Suprapubic skin (tissue), 4 donors: ENCODE measurements at regions not wholly inside any gene's neighbourhood (a gene's known extent, or its start where the extent isn't known, plus 50 kb on each side); places are given as distances from the start of the nearest gene placed in this dataset.

Experiments used
- DNase-seq, 2 donors: peaks; one replicate each; pipeline ENCODE4 v3.0.0-alpha.2; 2019; ENCODE audit warnings: low spot score in 2 of 2
- H3K27ac ChIP-seq: fragments of 200-600 bp; sonication (generic); one replicate; pipeline ENCODE4 v1.5.1; 2019
- H3K27me3 ChIP-seq: fragments of 200-600 bp; sonication (generic); one replicate; pipeline ENCODE4 v1.5.1; 2019
- H3K36me3 ChIP-seq: fragments of 200-600 bp; sonication (generic); one replicate; pipeline ENCODE4 v1.5.1; 2019
- H3K4me1 ChIP-seq: fragments of 200-600 bp; sonication (generic); one replicate; pipeline ENCODE4 v1.5.1; 2019
- H3K4me3 ChIP-seq: fragments of 200-600 bp; sonication (generic); one replicate; pipeline ENCODE4 v1.5.1; 2019; ENCODE audit warnings: mild to moderate bottlenecking
- H3K9me3 ChIP-seq: fragments of 200-600 bp; sonication (generic); one replicate; pipeline ENCODE4 v1.5.1; 2019
- EP300 ChIP-seq: sonication (generic); formaldehyde crosslinking; IDR thresholded peaks from one replicate; pipeline ENCODE4 v1.6.1; 2017; ENCODE audit warnings: antibody characterized with exemption
- POLR2A ChIP-seq, 2 donors: fragments of 450-650 bp; IDR thresholded peaks; one replicate each; pipeline ENCODE4 v1.6.1; 2017; ENCODE audit warnings: antibody characterized with exemption in 2 of 2, mild to moderate bottlenecking in 2 of 2, moderate library complexity in 2 of 2
- POLR2AphosphoS5 ChIP-seq, 3 donors: sonication (generic); formaldehyde crosslinking; IDR thresholded peaks; one replicate each; pipeline ENCODE4 v1.6.1; 2017; ENCODE audit warnings: antibody characterized with exemption in 3 of 3
- WGBS: methylation state at CpG from one replicate; pipeline ENCODE4 v1.1.5; 2018; 5-methylcytosine and 5-hydroxymethylcytosine counted together
- TF ChIP-seq, protein P1 (sequence below), 2 donors: fragments of 200-600 bp in 1 of 2; fragments of 450-650 bp in 1 of 2; sonication (generic) in 1 of 2; IDR thresholded peaks; one replicate each; pipeline ENCODE4 v1.5.1; 2016 to 2019; ENCODE audit warnings: antibody characterized with exemption in 2 of 2, mild to moderate bottlenecking in 1 of 2, moderate library complexity in 1 of 2

DNA sequence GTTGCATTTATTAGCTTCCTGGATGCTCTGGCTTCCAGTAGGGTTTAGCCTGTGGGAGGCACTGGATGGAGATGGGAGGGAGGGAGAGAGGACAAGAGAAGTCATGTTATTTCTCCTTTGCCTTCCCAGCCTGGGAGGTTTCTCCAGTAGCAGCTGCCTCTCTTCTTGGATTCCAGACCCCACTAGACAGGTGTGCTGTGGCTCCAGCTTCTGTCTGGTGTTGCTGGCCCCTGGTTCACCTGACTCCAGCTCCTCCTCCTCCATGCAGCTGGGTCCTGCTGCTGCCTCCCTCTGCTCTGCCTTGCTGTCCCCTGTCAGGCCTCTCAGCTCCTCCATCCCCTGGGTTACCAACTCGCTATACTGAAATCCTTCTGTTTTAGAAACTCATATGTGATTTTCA is 188.9 kb upstream of the TNP1 start:
- TF ChIP-seq EP300 (no peak), POLR2AphosphoS5 (IDR thresholded peaks at IDR 0.05) (no peak)
- TF ChIP-seq, protein P1, sequence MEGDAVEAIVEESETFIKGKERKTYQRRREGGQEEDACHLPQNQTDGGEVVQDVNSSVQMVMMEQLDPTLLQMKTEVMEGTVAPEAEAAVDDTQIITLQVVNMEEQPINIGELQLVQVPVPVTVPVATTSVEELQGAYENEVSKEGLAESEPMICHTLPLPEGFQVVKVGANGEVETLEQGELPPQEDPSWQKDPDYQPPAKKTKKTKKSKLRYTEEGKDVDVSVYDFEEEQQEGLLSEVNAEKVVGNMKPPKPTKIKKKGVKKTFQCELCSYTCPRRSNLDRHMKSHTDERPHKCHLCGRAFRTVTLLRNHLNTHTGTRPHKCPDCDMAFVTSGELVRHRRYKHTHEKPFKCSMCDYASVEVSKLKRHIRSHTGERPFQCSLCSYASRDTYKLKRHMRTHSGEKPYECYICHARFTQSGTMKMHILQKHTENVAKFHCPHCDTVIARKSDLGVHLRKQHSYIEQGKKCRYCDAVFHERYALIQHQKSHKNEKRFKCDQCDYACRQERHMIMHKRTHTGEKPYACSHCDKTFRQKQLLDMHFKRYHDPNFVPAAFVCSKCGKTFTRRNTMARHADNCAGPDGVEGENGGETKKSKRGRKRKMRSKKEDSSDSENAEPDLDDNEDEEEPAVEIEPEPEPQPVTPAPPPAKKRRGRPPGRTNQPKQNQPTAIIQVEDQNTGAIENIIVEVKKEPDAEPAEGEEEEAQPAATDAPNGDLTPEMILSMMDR (IDR thresholded peaks at IDR 0.05), result no peak
- 100% methylated on average over 1 of the region's 1 CpG for WGBS
- Histone ChIP-seq H3K4me3 (no peak overlapping the region), H3K9me3 (no peaks in the 10 kb centered on the region), H3K27me3 (no peaks in the 10 kb centered on the region), H3K4me1 (peaks cover 12% of the 10 kb centered on the region), H3K27ac (no peak overlapping the region), H3K36me3 (no peaks in the 10 kb centered on the region)
- DNase-seq, result no peak

DNA sequence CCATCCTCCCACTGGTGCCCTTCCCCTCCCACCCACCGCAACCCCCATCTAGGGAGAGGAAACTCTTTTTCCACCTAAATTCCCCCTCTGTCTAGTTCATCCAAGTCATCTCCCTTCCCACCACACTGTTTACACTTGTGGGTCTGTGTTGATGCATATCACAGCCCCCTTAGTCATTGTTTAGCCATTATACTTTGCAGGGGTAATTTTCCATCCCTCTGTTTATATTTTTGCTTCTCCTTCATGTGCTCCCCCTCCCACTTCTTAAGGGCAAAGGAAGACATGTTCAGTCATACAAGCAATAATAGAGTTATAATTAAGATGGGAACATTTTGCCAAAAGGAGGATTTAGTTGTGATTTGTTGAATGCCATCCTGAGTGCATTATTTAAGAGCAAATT is 187.8 kb upstream of the TNP1 start:
- DNase-seq, result no peak
- TF ChIP-seq, protein P1 (IDR thresholded peaks at IDR 0.05), result no peak
- no peak for TF ChIP-seq EP300
- no peak for TF ChIP-seq POLR2AphosphoS5 (IDR thresholded peaks at IDR 0.05)
- TF ChIP-seq POLR2A (IDR thresholded peaks at IDR 0.05), result no peak
- Histone ChIP-seq H3K27ac (no peak overlapping the region), H3K27me3 (no peaks in the 10 kb centered on the region), H3K9me3 (no peaks in the 10 kb centered on the region), H3K36me3 (no peaks in the 10 kb centered on the region), H3K4me3 (no peak overlapping the region), H3K4me1 (peaks cover 7% of the 10 kb centered on the region)
- WGBS, result 95% methylated on average over 1 of the region's 1 CpG

DNA sequence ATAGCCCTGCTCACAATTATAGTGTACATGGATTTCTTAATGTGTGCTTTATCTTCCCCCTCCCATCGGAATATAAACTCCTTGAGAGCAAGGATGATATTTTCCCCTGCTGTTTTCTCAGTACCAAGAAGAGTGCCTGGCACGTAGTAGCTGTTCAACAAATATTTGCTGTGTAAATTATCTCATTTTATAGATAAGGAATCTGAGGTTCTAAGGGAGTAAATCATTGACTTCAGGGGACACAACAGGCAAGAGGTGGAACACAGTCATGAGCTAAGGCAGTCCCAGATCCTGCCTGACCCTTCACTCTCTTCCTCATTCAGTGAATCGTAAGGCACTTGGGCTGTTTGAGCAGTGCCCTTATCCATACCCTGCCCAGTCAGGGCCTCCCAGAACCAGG is 187.3 kb upstream of the TNP1 start:
- no peaks in the 10 kb centered on the region for H3K9me3 ChIP-seq
- TF ChIP-seq EP300 (no peak), POLR2AphosphoS5 (IDR thresholded peaks at IDR 0.05) (no peak), POLR2A (IDR thresholded peaks at IDR 0.05) (no peak)
- TF ChIP-seq, protein P1 (IDR thresholded peaks at IDR 0.05), result no peak
- DNase-seq, result no peak
- no peaks in the 10 kb centered on the region for H3K27me3 ChIP-seq
- H3K36me3 ChIP-seq, result no peaks in the 10 kb centered on the region
- H3K4me1 ChIP-seq, result peaks cover 6% of the 10 kb centered on the region
- no peak overlapping the region for H3K4me3 ChIP-seq
- H3K27ac ChIP-seq, result no peak overlapping the region
- WGBS, result 93% methylated on average over 3 of the region's 3 CpGs

DNA sequence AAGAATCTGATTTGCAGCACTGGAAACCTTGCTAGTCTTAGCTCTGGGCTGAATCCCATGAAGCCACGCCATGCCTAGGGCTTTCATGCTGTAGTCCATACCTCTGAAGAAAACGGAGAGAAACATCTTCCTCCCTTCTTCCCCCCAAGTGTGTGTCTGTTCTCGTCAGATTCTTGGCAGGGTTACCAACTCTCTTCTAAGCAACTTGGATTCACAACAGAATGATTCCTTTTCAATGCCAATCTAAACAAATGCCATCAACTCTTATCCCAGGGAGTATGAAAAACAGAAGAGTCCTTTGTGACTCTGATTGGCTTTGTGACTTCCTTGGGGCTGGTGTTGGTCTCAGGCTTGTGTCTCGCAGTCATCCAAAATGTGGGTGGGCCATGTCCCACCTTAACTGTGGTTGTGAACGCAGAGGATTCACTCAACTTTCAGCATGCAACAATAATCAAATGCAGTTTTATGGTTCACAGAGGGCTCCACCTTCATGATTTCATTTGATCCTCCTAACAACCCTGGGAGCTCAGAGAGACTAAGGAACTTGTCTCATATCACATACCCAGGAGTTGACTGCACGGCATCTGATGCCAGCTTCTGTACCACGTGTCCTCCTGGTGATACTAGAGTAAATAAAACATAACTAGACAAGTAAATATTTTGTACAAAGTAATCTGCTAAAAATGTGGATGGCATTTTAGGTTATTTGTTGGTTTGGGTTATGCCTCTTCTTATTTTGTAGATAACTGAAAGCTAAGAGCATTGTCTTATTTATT is 186.0 kb upstream of the TNP1 start:
- no peaks in the 10 kb centered on the region for H3K9me3 ChIP-seq
- no peaks in the 10 kb centered on the region for H3K27me3 ChIP-seq
- TF ChIP-seq EP300 (no peak), POLR2A (IDR thresholded peaks at IDR 0.05) (no peak), POLR2AphosphoS5 (IDR thresholded peaks at IDR 0.05) (no peak)
- TF ChIP-seq, protein P1 (IDR thresholded peaks at IDR 0.05), result no peak
- no peak overlapping the region for H3K27ac ChIP-seq
- DNase-seq, result no peak
- 68% methylated on average over 7 of the region's 7 CpGs for WGBS
- no peaks in the 10 kb centered on the region for H3K36me3 ChIP-seq
- no peak overlapping the region for H3K4me3 ChIP-seq
- H3K4me1 ChIP-seq, result peaks cover 6% of the 10 kb centered on the region

DNA sequence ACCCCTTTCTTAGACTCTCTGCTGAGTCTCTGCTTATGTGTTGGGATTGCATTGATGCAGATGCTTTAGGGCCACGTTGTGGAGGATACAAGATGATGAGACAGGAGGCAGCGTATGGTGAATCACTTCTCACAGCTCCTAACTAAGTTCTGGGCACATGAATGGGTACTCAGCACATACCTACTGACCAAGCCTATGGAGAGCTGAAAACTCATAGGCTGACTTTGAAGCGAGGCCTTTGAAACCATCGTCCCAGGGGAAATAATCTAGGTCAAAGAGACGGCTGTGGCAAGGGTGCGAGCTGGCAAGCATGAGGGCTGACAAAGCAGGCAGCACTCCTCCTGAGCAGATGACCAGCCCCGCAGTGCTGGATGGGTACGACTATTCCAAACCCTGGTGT is 180.2 kb upstream of the TNP1 start:
- 98% methylated on average over 8 of the region's 8 CpGs for WGBS
- H3K27me3 ChIP-seq, result no peaks in the 10 kb centered on the region

More for the DNA sequence above, 180.2 kb upstream of the TNP1 start:
- Histone ChIP-seq H3K36me3 (no peaks in the 10 kb centered on the region), H3K9me3 (no peaks in the 10 kb centered on the region), H3K4me1 (peaks cover 23% of the 10 kb centered on the region), H3K4me3 (no peak overlapping the region), H3K27ac (no peak overlapping the region)
- no peak for DNase-seq
- no peak for TF ChIP-seq POLR2A (IDR thresholded peaks at IDR 0.05)
- TF ChIP-seq POLR2AphosphoS5 (IDR thresholded peaks at IDR 0.05), result no peak
- TF ChIP-seq, protein P1 (IDR thresholded peaks at IDR 0.05), result no peak
- no peak for TF ChIP-seq EP300
